MM.1S (cell line): ENCODE measurements at regions not wholly inside any gene's neighbourhood (a gene's known extent, or its start where the extent isn't known, plus 50 kb on each side); places are given as distances from the start of the nearest gene placed in this dataset.

Experiments used
- EZH2 ChIP-seq: fragments of 300-600 bp; sonication (generic); optimal IDR thresholded peaks from 2 replicates; pipeline ENCODE3; 2017; ENCODE audit warnings: low read depth, mild to moderate bottlenecking, antibody characterized with exemption, low read length, mixed read lengths
- EZH2phosphoT487 ChIP-seq: fragments of 300-600 bp; sonication (generic); IDR thresholded peaks from 2 replicates; pipeline ENCODE4 v1.6.1; 2018; ENCODE audit warnings: antibody characterized with exemption, low read length
- TF ChIP-seq, protein P1 (sequence below): fragments of 300-600 bp; sonication (generic); IDR thresholded peaks from 2 replicates; pipeline ENCODE4 v1.5.1; 2016; ENCODE audit warnings: antibody characterized with exemption, low read length, mixed read lengths

DNA sequence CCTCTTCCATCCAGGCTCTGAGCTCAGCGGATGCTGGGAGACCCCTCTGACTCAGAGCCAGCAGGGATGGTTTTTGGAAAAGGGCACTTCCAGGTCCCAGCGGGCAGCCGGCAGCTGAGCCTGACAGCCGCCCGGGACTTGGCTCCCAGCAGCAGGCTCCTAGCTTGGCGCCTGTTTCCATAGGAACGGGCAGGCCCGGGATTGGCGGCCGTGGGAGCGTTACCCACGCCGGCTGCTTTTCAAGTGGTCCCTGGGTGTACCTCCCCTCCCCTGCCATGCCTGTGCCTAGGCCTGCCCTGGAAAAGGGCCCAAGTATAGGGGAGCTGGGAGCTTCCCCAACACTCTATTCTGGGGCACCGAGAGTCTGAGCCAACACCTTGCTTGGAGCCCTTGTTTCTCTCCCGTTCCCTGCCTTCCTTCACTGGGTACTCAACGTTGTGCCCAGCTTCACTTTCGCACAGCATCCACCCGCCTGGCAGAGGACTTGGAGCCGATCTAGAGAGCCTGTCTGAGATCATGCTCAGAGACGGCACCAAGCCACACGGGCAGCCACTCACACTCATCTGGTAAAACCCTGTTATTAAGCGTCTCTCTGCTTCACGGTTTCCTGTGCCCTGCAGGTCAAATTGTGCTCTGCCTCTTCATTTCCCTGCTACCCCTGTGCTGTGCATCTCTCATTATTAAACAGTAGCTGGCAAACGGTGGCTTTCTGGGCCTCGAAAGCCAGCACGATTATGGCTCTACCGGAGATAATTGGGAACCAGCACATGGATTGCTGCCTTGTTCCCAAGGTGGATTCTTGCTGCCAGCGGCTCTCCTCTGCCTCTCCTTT is 521.5 kb downstream of the BCOR start:
- TF ChIP-seq, protein P1, sequence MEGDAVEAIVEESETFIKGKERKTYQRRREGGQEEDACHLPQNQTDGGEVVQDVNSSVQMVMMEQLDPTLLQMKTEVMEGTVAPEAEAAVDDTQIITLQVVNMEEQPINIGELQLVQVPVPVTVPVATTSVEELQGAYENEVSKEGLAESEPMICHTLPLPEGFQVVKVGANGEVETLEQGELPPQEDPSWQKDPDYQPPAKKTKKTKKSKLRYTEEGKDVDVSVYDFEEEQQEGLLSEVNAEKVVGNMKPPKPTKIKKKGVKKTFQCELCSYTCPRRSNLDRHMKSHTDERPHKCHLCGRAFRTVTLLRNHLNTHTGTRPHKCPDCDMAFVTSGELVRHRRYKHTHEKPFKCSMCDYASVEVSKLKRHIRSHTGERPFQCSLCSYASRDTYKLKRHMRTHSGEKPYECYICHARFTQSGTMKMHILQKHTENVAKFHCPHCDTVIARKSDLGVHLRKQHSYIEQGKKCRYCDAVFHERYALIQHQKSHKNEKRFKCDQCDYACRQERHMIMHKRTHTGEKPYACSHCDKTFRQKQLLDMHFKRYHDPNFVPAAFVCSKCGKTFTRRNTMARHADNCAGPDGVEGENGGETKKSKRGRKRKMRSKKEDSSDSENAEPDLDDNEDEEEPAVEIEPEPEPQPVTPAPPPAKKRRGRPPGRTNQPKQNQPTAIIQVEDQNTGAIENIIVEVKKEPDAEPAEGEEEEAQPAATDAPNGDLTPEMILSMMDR, result no peak
- no peak for TF ChIP-seq EZH2phosphoT487
- TF ChIP-seq EZH2, result no peak
